ENCODE measurements at regions not wholly inside any gene's neighbourhood (a gene's known extent, or its start where the extent isn't known, plus 50 kb on each side); places are given as distances from the start of the nearest gene placed in this dataset.

DNA sequence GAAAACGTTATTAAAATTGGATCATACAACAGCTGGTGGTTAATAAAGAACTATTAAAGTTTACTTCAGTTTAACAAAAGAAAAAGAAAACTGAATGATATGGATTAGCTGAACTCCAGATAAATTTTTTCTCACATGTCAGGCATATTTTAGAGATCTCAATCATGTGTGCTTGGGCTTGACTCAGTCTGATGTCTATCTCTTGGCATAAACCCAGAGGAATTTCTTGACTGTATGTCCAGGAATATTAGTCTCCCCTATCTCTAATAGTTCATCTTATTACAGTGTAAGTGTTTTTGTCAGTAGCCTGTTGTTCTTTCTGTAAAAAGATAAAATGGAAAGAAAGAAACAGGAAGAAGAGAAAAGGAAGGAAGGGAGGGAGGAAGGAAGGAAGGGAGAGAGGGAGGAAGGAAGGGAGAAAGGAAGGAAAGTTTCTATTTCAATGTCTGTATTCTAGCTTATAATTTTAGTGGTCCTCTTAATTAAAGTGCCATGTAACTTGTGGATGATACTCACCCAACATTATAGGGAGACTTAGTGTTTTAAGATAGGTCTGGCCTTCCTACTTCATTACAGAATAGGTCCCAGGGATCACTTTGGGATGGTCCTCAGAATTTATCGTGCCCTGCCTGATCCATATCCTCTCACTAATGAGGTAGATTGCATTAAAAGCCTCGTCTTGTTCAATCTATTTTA lies 99.7 kb upstream of the UGP2 start:
- H3K36me3 ChIP-seq (replicated peaks in 1 of 2; ENCODE audit: control extremely low read depth in 1 of 2, control insufficient read depth in 1 of 2, extremely low read depth in 1 of 2, insufficient read depth in 2 of 2, low read length in 1 of 2) = no peaks in the 10 kb centered on the region
- no peaks in the 10 kb centered on the region for H3K79me2 ChIP-seq (ENCODE audit: control insufficient read depth, insufficient read depth, low read length)
- TF ChIP-seq, protein P1, sequence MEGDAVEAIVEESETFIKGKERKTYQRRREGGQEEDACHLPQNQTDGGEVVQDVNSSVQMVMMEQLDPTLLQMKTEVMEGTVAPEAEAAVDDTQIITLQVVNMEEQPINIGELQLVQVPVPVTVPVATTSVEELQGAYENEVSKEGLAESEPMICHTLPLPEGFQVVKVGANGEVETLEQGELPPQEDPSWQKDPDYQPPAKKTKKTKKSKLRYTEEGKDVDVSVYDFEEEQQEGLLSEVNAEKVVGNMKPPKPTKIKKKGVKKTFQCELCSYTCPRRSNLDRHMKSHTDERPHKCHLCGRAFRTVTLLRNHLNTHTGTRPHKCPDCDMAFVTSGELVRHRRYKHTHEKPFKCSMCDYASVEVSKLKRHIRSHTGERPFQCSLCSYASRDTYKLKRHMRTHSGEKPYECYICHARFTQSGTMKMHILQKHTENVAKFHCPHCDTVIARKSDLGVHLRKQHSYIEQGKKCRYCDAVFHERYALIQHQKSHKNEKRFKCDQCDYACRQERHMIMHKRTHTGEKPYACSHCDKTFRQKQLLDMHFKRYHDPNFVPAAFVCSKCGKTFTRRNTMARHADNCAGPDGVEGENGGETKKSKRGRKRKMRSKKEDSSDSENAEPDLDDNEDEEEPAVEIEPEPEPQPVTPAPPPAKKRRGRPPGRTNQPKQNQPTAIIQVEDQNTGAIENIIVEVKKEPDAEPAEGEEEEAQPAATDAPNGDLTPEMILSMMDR (IDR thresholded peaks at IDR 0.05) = no peak
- no peak for TF ChIP-seq EZH2 (IDR thresholded peaks at IDR 0.05; ENCODE audit: borderline replicate concordance, insufficient read depth, low read depth, low read length, poor library complexity, severe bottlenecking)
- Mint-ChIP-seq H3K27ac (no peak overlapping the region), H3K27me3 (no peaks in the 10 kb centered on the region), H3K9me3 (ENCODE audit: insufficient read depth) (peaks cover 2% of the 10 kb centered on the region), H3K4me3 (no peak overlapping the region), H3K4me1 (no peaks in the 10 kb centered on the region)
- DNase-seq (no peak), ATAC-seq (ENCODE audit: low read depth) (no peak)
- H3K4me3 ChIP-seq (ENCODE audit: control extremely low read depth in 1 of 5, extremely low read depth in 1 of 5, insufficient read depth in 1 of 5, low read depth in 2 of 5, low read length in 4 of 5) = no peak overlapping the region
- WGBS (ENCODE audit: insufficient coverage) = no CpG with 5 or more reads among the region's 3 CpGs
- H3K4me2 ChIP-seq (replicated peaks; ENCODE audit: low read depth, low read length, poor library complexity, severe bottlenecking) = no peak overlapping the region
- ChIA-PET POLR2A (no interaction called here), CTCF (no interaction called here)
- no peaks in the 10 kb centered on the region for H4K20me1 ChIP-seq (ENCODE audit: control insufficient read depth, insufficient read depth, low read length, poor library complexity, severe bottlenecking)
- intact Hi-C loops (cut with micrococcal nuclease) = no loop called here
- H3K9ac ChIP-seq (ENCODE audit: low read length) = no peak overlapping the region
- peaks cover 0 to 6% (median 3%) of the 10 kb centered on the region in 3 donors for H3K9me3 ChIP-seq (ENCODE audit: control extremely low read depth in 1 of 3, control insufficient read depth in 2 of 3, insufficient read depth in 1 of 3, low read length in 2 of 3)
- no peaks in the 10 kb centered on the region for H3K27me3 ChIP-seq (replicated peaks in 1 of 4; ENCODE audit: control extremely low read depth in 1 of 4, control insufficient read depth in 3 of 4, insufficient read depth in 4 of 4, low read length in 3 of 4)
- H3K4me1 ChIP-seq (ENCODE audit: control insufficient read depth in 2 of 2, insufficient read depth in 2 of 2, low read length in 2 of 2) = no peaks in the 10 kb centered on the region
- H2AFZ ChIP-seq (ENCODE audit: insufficient read depth, low read depth, low read length, poor library complexity, severe bottlenecking) = no peak overlapping the region
- H3K27ac ChIP-seq (ENCODE audit: low read length in 2 of 2) = no peak overlapping the region

DNA sequence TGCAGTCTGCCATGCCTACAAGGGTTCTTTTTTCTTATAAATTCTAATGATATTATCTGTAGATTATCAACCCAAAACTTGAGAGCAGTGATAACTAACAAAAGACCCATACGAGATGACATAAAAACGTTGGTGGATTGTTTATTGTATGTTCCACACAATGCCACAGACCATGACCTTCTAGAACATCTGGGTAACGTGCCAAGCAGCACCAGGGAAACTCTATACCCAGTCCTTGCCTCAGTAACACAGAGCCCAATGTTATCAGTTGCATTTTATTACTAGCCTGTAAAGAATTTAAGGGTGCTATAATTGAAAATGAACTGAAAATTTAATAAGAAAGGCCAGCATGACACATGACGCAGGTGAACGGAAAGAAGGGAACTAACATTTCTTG lies 99.1 kb upstream of the UGP2 start:
- Histone ChIP-seq H3K36me3 (replicated peaks in 1 of 2; ENCODE audit: control extremely low read depth in 1 of 2, control insufficient read depth in 1 of 2, extremely low read depth in 1 of 2, insufficient read depth in 2 of 2, low read length in 1 of 2) (no peaks in the 10 kb centered on the region), H3K4me1 (ENCODE audit: control insufficient read depth in 2 of 2, insufficient read depth in 2 of 2, low read length in 2 of 2) (no peaks in the 10 kb centered on the region), H3K4me3 (ENCODE audit: control extremely low read depth in 1 of 5, extremely low read depth in 1 of 5, insufficient read depth in 1 of 5, low read depth in 2 of 5, low read length in 4 of 5) (no peak overlapping the region), H3K27ac (ENCODE audit: low read length in 2 of 2) (no peak overlapping the region), H4K20me1 (ENCODE audit: control insufficient read depth, insufficient read depth, low read length, poor library complexity, severe bottlenecking) (no peaks in the 10 kb centered on the region), H2AFZ (ENCODE audit: insufficient read depth, low read depth, low read length, poor library complexity, severe bottlenecking) (no peak overlapping the region), H3K4me2 (replicated peaks; ENCODE audit: low read depth, low read length, poor library complexity, severe bottlenecking) (no peak overlapping the region), H3K79me2 (ENCODE audit: control insufficient read depth, insufficient read depth, low read length) (no peaks in the 10 kb centered on the region), H3K9me3 (ENCODE audit: control extremely low read depth in 1 of 3, control insufficient read depth in 2 of 3, insufficient read depth in 1 of 3, low read length in 2 of 3) (peaks cover 0 to 6% (median 3%) of the 10 kb centered on the region in 3 donors), H3K27me3 (replicated peaks in 1 of 4; ENCODE audit: control extremely low read depth in 1 of 4, control insufficient read depth in 3 of 4, insufficient read depth in 4 of 4, low read length in 3 of 4) (no peaks in the 10 kb centered on the region), H3K9ac (ENCODE audit: low read length) (no peak overlapping the region)
- ChIA-PET POLR2A (no interaction called here), CTCF (no interaction called here)
- WGBS (ENCODE audit: insufficient coverage) = no CpG with 5 or more reads among the region's 5 CpGs
- Mint-ChIP-seq H3K27ac (no peak overlapping the region), H3K4me3 (no peak overlapping the region), H3K27me3 (no peaks in the 10 kb centered on the region), H3K9me3 (ENCODE audit: insufficient read depth) (peaks cover 2% of the 10 kb centered on the region), H3K4me1 (no peaks in the 10 kb centered on the region)
- intact Hi-C loops (cut with micrococcal nuclease) = no loop called here
- TF ChIP-seq, protein P1 (IDR thresholded peaks at IDR 0.05) = no peak
- no peak for ATAC-seq (ENCODE audit: low read depth)
- DNase-seq = no peak

Measured in B cell (primary cell).